GM21515 (cell line): ENCODE measurements at regions not wholly inside any gene's neighbourhood (a gene's known extent, or its start where the extent isn't known, plus 50 kb on each side); places are given as distances from the start of the nearest gene placed in this dataset.

Experiments
- ATAC-seq: cut with Tn5 transposase; IDR thresholded peaks from one replicate; pipeline ENCODE4 v1.9.1; 2021; ENCODE audit not compliant: unreplicated experiment

GRCh38 chr12:124687917-124688316 is 120.5 kb upstream of the NCOR2 start:
- ATAC-seq, result no peak

- no peak for ATAC-seq
Observed at GRCh38 chr12:124687174-124687902, 119.9 kb upstream of the NCOR2 start.

- ATAC-seq, result no peak
Observed at GRCh38 chr12:124686370-124687173, 119.2 kb upstream of the NCOR2 start.

- no peak for ATAC-seq
Observed at GRCh38 chr12:124685689-124686369, 118.4 kb upstream of the NCOR2 start.

- ATAC-seq, result no peak
Observed at GRCh38 chr12:124684971-124685688, 117.7 kb upstream of the NCOR2 start.

GRCh38 chr12:124684496-124684895 is 117.1 kb upstream of the NCOR2 start:
- ATAC-seq, result no peak

GRCh38 chr12:124683152-124684124 is 116.0 kb upstream of the NCOR2 start:
- no peak for ATAC-seq

GRCh38 chr12:124682425-124683151 is 115.2 kb upstream of the NCOR2 start:
- ATAC-seq, result no peak

- ATAC-seq, result no peak
Observed at GRCh38 chr12:124681779-124682391, 114.5 kb upstream of the NCOR2 start.

- ATAC-seq, result no peak
Observed at GRCh38 chr12:124680863-124681778, 113.7 kb upstream of the NCOR2 start.

GRCh38 chr12:124679533-124680371 is 112.3 kb upstream of the NCOR2 start:
- no peak for ATAC-seq

- ATAC-seq, result no peak
Observed at GRCh38 chr12:124679047-124679446, 111.6 kb upstream of the NCOR2 start.

- no peak for ATAC-seq
Observed at GRCh38 chr12:124678421-124678893, 111.0 kb upstream of the NCOR2 start.

GRCh38 chr12:124677552-124678356 is 110.3 kb upstream of the NCOR2 start:
- ATAC-seq, result no peak

- ATAC-seq, result no peak
Observed at GRCh38 chr12:124676714-124677462, 109.5 kb upstream of the NCOR2 start.
